Endothelial cell of umbilical vein (primary cell): ENCODE measurements at regions not wholly inside any gene's neighbourhood (a gene's known extent, or its start where the extent isn't known, plus 50 kb on each side); places are given as distances from the start of the nearest gene placed in this dataset.

ENCODE experiments used
- BruUV-seq: library from RNA; stranded (reverse); fragments of 400-500 nt; replicated peaks from 2 replicates; lab custom pipeline; 2021; lab: Mats Ljungman, UMichigan
- CTCF ChIA-PET: fragments of 300-600, 350-600 bp; sonication (Branson Sonifier 250); formaldehyde crosslinking; loops from one replicate; lab custom pipeline; 2021; ENCODE audit warnings: antibody characterized with exemption, inconsistent platforms; lab: Charles Lee
- POLR2A ChIA-PET: fragments of 300-600, 350-600 bp; sonication (Branson Sonifier 250); formaldehyde crosslinking; loops from one replicate; lab custom pipeline; 2021; ENCODE audit warnings: antibody characterized with exemption, inconsistent platforms; lab: Charles Lee
- DNase-seq: peaks from one replicate; pipeline ENCODE4 v3.0.0-alpha.2; 2011; ENCODE audit warnings: low read depth, low spot score
- FAIRE-seq: peaks from 2 replicates; lab custom pipeline; 2011; peaks lifted over from hg19 to GRCh38; lab: Jason Lieb, UNC
- H2AFZ ChIP-seq: 2 replicates; pipeline ENCODE4 v1.6.0; 2012; ENCODE audit warnings: low read depth, low read length, control low read depth, inconsistent platforms
- H3K27ac ChIP-seq: 2 replicates; pipeline ENCODE4 v1.5.1; 2011; ENCODE audit warnings: low read depth, mild to moderate bottlenecking, control low read depth, low read length, moderate library complexity; ENCODE audit not compliant: insufficient read depth
- H3K27me3 ChIP-seq, 2 experiments: 2 replicates each; pipeline versions ENCODE4 v1.6.0 to v1.6.1; 2011; ENCODE audit warnings: low read length in 2 of 2, mixed read lengths in 1 of 2; ENCODE audit not compliant: control insufficient read depth in 2 of 2, insufficient read depth in 2 of 2
- H3K36me3 ChIP-seq, 2 experiments: 2 replicates in 1 of 2; 3 replicates in 1 of 2; pipeline ENCODE4 v1.5.1; 2011; ENCODE audit warnings: low read length in 2 of 2, mild to moderate bottlenecking in 1 of 2, moderate library complexity in 1 of 2; ENCODE audit not compliant: control insufficient read depth in 2 of 2, insufficient read depth in 2 of 2; ENCODE audit errors: extremely low read depth in 1 of 2
- H3K4me1 ChIP-seq: 3 replicates; pipeline ENCODE4 v1.5.1; 2011; ENCODE audit warnings: mild to moderate bottlenecking, low read length; ENCODE audit not compliant: control insufficient read depth, insufficient read depth; ENCODE audit errors: extremely low read depth
- H3K4me2 ChIP-seq: 2 replicates; pipeline ENCODE4 v1.6.1; 2011; ENCODE audit warnings: low read length, control low read depth, mixed read lengths; ENCODE audit not compliant: insufficient read depth
- H3K4me3 ChIP-seq, 3 experiments: fragments of 200-600 bp in 1 of 3; sonication (generic), shearing (Covaris generic) in 1 of 3; replicated peaks in 1 of 3; 2 replicates each; pipeline ENCODE4 v1.5.1; 2011 to 2016; ENCODE audit warnings: control low read depth in 3 of 3, low read length in 3 of 3, mild to moderate bottlenecking in 2 of 3, inconsistent platforms in 1 of 3, low read depth in 1 of 3, moderate library complexity in 1 of 3; ENCODE audit not compliant: insufficient read depth in 1 of 3
- H3K79me2 ChIP-seq: 2 replicates; pipeline ENCODE4 v1.6.0; 2012; ENCODE audit warnings: low read length, inconsistent platforms; ENCODE audit not compliant: control insufficient read depth, insufficient read depth
- H3K9ac ChIP-seq: replicated peaks from 2 replicates; pipeline ENCODE3; 2011; ENCODE audit warnings: low read length, control low read depth; ENCODE audit not compliant: insufficient read depth; ENCODE audit errors: extremely low read depth
- H3K9me1 ChIP-seq: replicated peaks from 3 replicates; pipeline ENCODE4 v1.6.0; 2011; ENCODE audit warnings: mild to moderate bottlenecking, low read length; ENCODE audit not compliant: control insufficient read depth, insufficient read depth; ENCODE audit errors: extremely low read depth
- H3K9me3 ChIP-seq: replicated peaks from 2 replicates; pipeline ENCODE4 v1.5.1; 2012; ENCODE audit warnings: low read length, inconsistent platforms; ENCODE audit not compliant: control insufficient read depth, insufficient read depth
- H4K20me1 ChIP-seq: replicated peaks from 2 replicates; pipeline ENCODE3; 2011; ENCODE audit warnings: mild to moderate bottlenecking, low read length; ENCODE audit not compliant: control insufficient read depth, insufficient read depth; ENCODE audit errors: extremely low read depth
- EZH2 ChIP-seq: IDR thresholded peaks from 2 replicates; pipeline ENCODE4 v1.6.1; 2012; ENCODE audit warnings: borderline replicate concordance, low read depth, mild to moderate bottlenecking, moderate library complexity, low read length, inconsistent platforms; ENCODE audit not compliant: severe bottlenecking
- FOS ChIP-seq: IDR thresholded peaks from 2 replicates; pipeline ENCODE4 v1.6.1; 2011; ENCODE audit warnings: mild to moderate bottlenecking, low read length, moderate library complexity, borderline replicate concordance; ENCODE audit not compliant: insufficient read depth
- GATA2 ChIP-seq: IDR thresholded peaks from 2 replicates; pipeline ENCODE4 v1.7.0; 2011; ENCODE audit warnings: low read depth, mild to moderate bottlenecking, moderate library complexity, mixed read lengths, low read length; ENCODE audit not compliant: insufficient read length, insufficient read depth
- JUN ChIP-seq: IDR thresholded peaks from 2 replicates; pipeline ENCODE4 v1.6.1; 2011; ENCODE audit warnings: borderline replicate concordance, low read depth; ENCODE audit not compliant: insufficient read length, insufficient read depth
- MYC ChIP-seq: IDR thresholded peaks from one replicate; pipeline ENCODE4 v1.6.1; 2011; ENCODE audit warnings: mild to moderate bottlenecking, low read depth, low read length
- POLR2A ChIP-seq: IDR thresholded peaks from 2 replicates; pipeline ENCODE4 v1.6.1; 2012; ENCODE audit warnings: low read depth, mild to moderate bottlenecking, control low read depth, low read length
- POLR2AphosphoS5 ChIP-seq: IDR thresholded peaks from 2 replicates; pipeline ENCODE4 v1.6.1; 2012; ENCODE audit warnings: low read depth, mild to moderate bottlenecking, control low read depth, low read length, moderate library complexity; ENCODE audit not compliant: insufficient read depth
- dilution Hi-C: fragments of 300-500 bp; cut with MboI; formaldehyde crosslinking; loops from one replicate; pipeline ENCODE4 v1.15.0; 2019; ENCODE audit warnings: low sequenced_read_pairs; ENCODE audit not compliant: extremely low pct_ligation_motif_present
- intact Hi-C: fragments of 100-400 bp; cut with micrococcal nuclease; formaldehyde crosslinking; loops from one replicate; pipeline ENCODE4 v1.10.0; 2022
- TF ChIP-seq, protein P1 (sequence below): IDR thresholded peaks from 2 replicates; pipeline ENCODE4 v1.6.1; 2011; ENCODE audit not compliant: insufficient read depth, insufficient read length

DNA sequence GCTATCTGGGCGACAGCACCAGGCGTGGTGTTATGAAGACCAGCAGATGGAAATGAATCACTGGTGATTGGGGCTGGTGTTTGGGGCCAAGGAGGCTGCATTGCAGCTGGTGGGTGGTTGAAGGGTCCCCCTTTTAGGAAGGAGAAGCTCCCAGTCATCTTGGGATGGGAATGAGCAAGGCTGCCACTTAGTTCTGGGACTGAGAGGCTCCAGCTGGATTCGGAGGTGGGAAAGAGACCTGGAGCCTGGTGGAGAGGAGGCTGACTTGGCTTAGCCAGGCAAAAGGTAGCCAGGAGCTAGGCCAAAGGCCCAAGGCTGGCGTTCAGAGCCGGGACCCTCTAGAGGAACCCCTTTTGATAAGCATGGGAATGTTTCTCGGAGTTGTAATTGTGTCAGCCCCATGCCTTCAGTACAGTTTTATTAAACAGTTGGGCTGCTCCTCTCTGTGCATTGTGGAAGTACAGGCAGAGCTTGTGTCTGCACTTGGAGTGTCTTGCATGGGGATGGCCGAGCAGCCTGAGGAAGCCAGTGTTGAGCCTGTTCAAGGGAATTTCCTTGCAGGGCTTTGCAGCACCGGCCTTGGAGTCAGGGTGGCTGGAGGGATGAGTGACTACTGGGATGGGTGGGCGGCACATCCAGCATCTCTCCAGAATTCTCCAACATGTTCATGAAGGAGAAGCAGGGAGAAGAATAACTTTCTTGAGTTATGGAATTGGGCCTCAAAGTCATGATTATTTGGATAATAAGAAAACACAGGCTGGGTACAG lies 234.9 kb downstream of the BAMBI start:
- Histone ChIP-seq H3K27me3 (no peaks in the 10 kb centered on the region), H3K9ac (no peak overlapping the region), H3K4me1 (peaks cover 13% of the 10 kb centered on the region), H3K27ac (no peak overlapping the region), H3K4me3 (no peak overlapping the region), H3K9me3 (no peaks in the 10 kb centered on the region), H2AFZ (no peak overlapping the region), H3K9me1 (no peaks in the 10 kb centered on the region), H3K79me2 (no peaks in the 10 kb centered on the region), H3K4me2 (no peak overlapping the region), H3K36me3 (no peaks in the 10 kb centered on the region), H4K20me1 (no peaks in the 10 kb centered on the region)
- CTCF ChIA-PET = interaction anchor here (2.1 kb wide), 1 partner anchor 20 kb away, joined by 5 read pairs; no protein-coding TSS in a partner anchor
- TF ChIP-seq POLR2A = no peak
- TF ChIP-seq FOS = no peak
- TF ChIP-seq, protein P1, sequence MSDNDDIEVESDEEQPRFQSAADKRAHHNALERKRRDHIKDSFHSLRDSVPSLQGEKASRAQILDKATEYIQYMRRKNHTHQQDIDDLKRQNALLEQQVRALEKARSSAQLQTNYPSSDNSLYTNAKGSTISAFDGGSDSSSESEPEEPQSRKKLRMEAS = no peak
- no peak for TF ChIP-seq GATA2
- no peak for TF ChIP-seq POLR2AphosphoS5
- TF ChIP-seq MYC = no peak
- TF ChIP-seq EZH2 = no peak
- TF ChIP-seq JUN = no peak
- intact Hi-C loops (no loop called here), dilution Hi-C loops (no loop called here)
- POLR2A ChIA-PET = no interaction called here
- no peak for DNase-seq
- BruUV-seq = no TSS peak
- no peak for FAIRE-seq
